ENCODE measurements at regions not wholly inside any gene's neighbourhood (a gene's known extent, or its start where the extent isn't known, plus 50 kb on each side); places are given as distances from the start of the nearest gene placed in this dataset.

DNA sequence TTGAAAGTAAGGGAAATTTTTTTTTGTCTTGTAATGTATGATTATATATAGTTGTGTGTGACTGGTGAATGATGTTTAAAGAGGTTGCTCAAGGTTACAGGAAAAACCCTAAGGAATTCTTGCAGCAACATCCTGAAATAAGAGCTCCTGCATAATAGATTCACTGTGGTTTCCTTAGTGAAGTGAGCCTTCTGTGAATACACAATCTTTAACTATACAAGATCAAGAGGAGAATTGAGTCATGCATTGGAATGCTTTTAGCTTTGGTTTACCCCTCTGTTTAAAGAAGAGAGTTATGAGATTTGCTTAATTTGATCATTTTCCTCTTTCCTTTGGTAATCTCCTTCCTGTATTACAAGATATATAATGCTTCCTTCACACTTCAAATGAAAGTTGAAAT, 141.6 kb upstream of the EYA4 start:
- H3K9me3 ChIP-seq (ENCODE audit: control insufficient read depth in 2 of 2, insufficient read depth in 1 of 2, low read length in 1 of 2): no peaks in the 10 kb centered on the region
- no peaks in the 10 kb centered on the region for H3K36me3 ChIP-seq (ENCODE audit: control insufficient read depth in 2 of 2, insufficient read depth in 2 of 2, low read length in 1 of 2)
- no peaks in the 10 kb centered on the region for H3K4me1 ChIP-seq (ENCODE audit: control insufficient read depth in 2 of 2, insufficient read depth in 2 of 2, low read length in 2 of 2)
- DNase-seq (ENCODE audit: low read depth in 6 of 9, low spot score in 9 of 9): no peak
- no peak overlapping the region for H3K4me3 ChIP-seq (ENCODE audit: low read length in 2 of 2)
- no peak overlapping the region for H3K27ac ChIP-seq (ENCODE audit: low read depth in 1 of 2, low read length in 1 of 2)
- no peaks in the 10 kb centered on the region for H3K27me3 ChIP-seq (ENCODE audit: control insufficient read depth in 2 of 2, insufficient read depth in 1 of 2, low read length in 1 of 2)

DNA sequence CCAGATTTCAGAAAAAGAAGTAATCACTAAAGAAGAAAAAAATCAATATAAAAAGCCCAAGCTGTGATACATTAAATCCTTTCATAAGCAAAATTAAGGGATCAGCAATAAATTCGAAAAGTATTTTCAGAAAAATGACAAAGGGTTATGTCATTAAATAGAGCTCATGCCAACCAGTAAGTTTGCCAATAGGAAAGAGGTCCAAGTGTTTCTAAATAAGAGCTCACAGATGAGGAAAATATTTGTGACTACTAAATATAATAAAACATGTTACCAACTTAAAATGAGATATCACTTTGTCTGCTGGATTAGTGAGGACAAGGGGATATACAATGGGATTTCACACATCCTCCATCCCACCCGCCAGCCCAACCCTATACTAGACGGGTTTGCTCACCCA, 140.3 kb upstream of the EYA4 start:
- Histone ChIP-seq H3K27me3 (ENCODE audit: control insufficient read depth in 2 of 2, insufficient read depth in 1 of 2, low read length in 1 of 2) (no peaks in the 10 kb centered on the region), H3K9me3 (ENCODE audit: control insufficient read depth in 2 of 2, insufficient read depth in 1 of 2, low read length in 1 of 2) (no peaks in the 10 kb centered on the region), H3K4me3 (ENCODE audit: low read length in 2 of 2) (no peak overlapping the region), H3K36me3 (ENCODE audit: control insufficient read depth in 2 of 2, insufficient read depth in 2 of 2, low read length in 1 of 2) (no peaks in the 10 kb centered on the region), H3K4me1 (ENCODE audit: control insufficient read depth in 2 of 2, insufficient read depth in 2 of 2, low read length in 2 of 2) (no peaks in the 10 kb centered on the region), H3K27ac (ENCODE audit: low read depth in 1 of 2, low read length in 1 of 2) (no peak overlapping the region)
- 93% methylated on average over 3 of the region's 3 CpGs for WGBS
- no peak for DNase-seq (ENCODE audit: low read depth in 6 of 9, low spot score in 9 of 9)

DNA sequence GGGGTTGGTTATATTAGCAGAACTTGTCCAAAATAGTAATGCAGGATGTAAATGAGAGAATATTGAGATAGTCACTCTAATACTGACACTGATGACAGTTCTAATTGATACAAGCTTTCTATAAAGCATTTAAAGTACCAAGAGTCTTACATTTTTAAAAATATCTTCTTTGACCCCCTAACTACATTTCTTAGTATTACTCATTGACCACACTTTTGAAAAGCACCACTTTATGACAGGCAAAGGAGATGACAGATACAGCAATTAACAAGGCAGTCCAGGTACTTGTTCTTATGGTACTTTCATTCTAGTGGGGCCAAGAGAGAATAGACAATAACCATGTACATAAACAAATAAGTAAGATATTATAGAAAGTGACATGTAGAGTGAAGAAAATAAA, 139.4 kb upstream of the EYA4 start:
- Histone ChIP-seq H3K9me3 (ENCODE audit: control insufficient read depth in 2 of 2, insufficient read depth in 1 of 2, low read length in 1 of 2) (no peaks in the 10 kb centered on the region), H3K4me1 (ENCODE audit: control insufficient read depth in 2 of 2, insufficient read depth in 2 of 2, low read length in 2 of 2) (no peaks in the 10 kb centered on the region), H3K27ac (ENCODE audit: low read depth in 1 of 2, low read length in 1 of 2) (no peak overlapping the region), H3K4me3 (ENCODE audit: low read length in 2 of 2) (no peak overlapping the region), H3K36me3 (ENCODE audit: control insufficient read depth in 2 of 2, insufficient read depth in 2 of 2, low read length in 1 of 2) (no peaks in the 10 kb centered on the region), H3K27me3 (ENCODE audit: control insufficient read depth in 2 of 2, insufficient read depth in 1 of 2, low read length in 1 of 2) (no peaks in the 10 kb centered on the region)
- no peak for DNase-seq (ENCODE audit: low read depth in 6 of 9, low spot score in 9 of 9)

DNA sequence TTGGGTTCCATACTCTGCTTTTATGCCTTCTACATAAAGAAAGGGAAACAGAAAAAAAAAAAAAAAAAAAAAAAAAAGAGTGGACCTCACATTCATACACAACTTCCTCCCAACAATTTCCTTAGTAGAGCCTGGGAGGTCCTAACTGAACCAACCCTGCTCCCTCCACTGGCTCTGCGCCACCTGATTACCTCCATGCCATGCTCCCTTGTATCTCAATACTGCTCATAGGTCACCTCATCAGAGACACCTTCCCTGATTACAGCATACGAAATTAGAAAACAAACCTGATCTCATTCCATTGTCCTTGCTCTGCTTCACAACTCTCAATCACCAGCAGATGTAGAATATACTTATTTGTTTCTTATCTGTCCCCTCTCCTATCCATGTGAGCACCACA, 134.2 kb upstream of the EYA4 start:
- WGBS: 92% methylated on average over 2 of the region's 2 CpGs
- DNase-seq (ENCODE audit: low read depth in 6 of 9, low spot score in 9 of 9): no peak
- no peaks in the 10 kb centered on the region for H3K36me3 ChIP-seq (ENCODE audit: control insufficient read depth in 2 of 2, insufficient read depth in 2 of 2, low read length in 1 of 2)
- H3K4me1 ChIP-seq (ENCODE audit: control insufficient read depth in 2 of 2, insufficient read depth in 2 of 2, low read length in 2 of 2): no peaks in the 10 kb centered on the region
- H3K27ac ChIP-seq (ENCODE audit: low read depth in 1 of 2, low read length in 1 of 2): no peak overlapping the region
- peaks cover 0 to 1% of the 10 kb centered on the region in 2 donors for H3K9me3 ChIP-seq (ENCODE audit: control insufficient read depth in 2 of 2, insufficient read depth in 1 of 2, low read length in 1 of 2)
- H3K4me3 ChIP-seq (ENCODE audit: low read length in 2 of 2): no peak overlapping the region
- no peaks in the 10 kb centered on the region for H3K27me3 ChIP-seq (ENCODE audit: control insufficient read depth in 2 of 2, insufficient read depth in 1 of 2, low read length in 1 of 2)

DNA sequence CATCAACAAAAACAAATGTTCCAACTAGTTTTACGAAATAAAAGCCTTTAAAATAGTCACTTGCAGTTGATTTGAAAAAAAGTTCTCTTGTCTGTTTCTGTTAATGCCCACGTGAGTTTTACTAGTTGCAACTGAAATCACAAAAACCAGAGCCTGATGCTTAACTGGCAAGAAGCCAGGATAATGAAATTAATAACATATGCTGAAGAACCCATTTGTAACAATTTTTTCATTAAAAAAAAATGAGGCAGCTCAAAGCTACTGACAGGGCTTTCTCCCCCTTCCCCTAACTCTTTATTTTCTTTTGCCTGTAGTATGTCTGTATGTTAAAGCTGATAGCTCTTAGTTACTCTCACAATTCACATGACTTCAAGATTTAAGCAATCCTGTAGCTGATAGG, 132.7 kb upstream of the EYA4 start:
- Histone ChIP-seq H3K27ac (ENCODE audit: low read depth in 1 of 2, low read length in 1 of 2) (no peak overlapping the region), H3K27me3 (ENCODE audit: control insufficient read depth in 2 of 2, insufficient read depth in 1 of 2, low read length in 1 of 2) (no peaks in the 10 kb centered on the region), H3K4me1 (ENCODE audit: control insufficient read depth in 2 of 2, insufficient read depth in 2 of 2, low read length in 2 of 2) (no peaks in the 10 kb centered on the region), H3K36me3 (ENCODE audit: control insufficient read depth in 2 of 2, insufficient read depth in 2 of 2, low read length in 1 of 2) (no peaks in the 10 kb centered on the region), H3K4me3 (ENCODE audit: low read length in 2 of 2) (no peak overlapping the region), H3K9me3 (ENCODE audit: control insufficient read depth in 2 of 2, insufficient read depth in 1 of 2, low read length in 1 of 2) (peaks cover 0 to 1% of the 10 kb centered on the region in 2 donors)
- DNase-seq (ENCODE audit: low read depth in 6 of 9, low spot score in 9 of 9): no peak
- WGBS: 60% methylated on average over 2 of the region's 2 CpGs

DNA sequence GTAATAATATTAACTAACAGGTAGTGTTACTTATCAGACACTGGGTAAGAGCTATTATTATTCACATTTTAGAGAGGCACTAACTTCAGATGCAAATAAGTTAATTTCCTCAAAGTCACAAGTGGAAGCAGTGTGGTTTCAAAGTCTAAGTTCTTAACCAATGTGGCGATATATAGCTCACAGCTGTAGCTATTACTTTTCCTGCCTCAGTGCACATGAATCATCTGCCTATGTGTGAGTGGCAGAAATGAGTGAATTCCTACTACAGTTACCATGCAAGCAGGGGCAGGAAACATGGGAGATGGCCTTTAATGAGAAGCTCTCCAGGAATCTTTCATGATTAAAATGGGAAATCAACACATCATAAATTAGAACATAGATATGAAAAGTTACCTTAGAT, 126.2 kb upstream of the EYA4 start:
- no peak overlapping the region for H3K27ac ChIP-seq (ENCODE audit: low read depth in 1 of 2, low read length in 1 of 2)
- H3K9me3 ChIP-seq (ENCODE audit: control insufficient read depth in 2 of 2, insufficient read depth in 1 of 2, low read length in 1 of 2): peaks cover 0 to under 1% of the 10 kb centered on the region in 2 donors
- no peaks in the 10 kb centered on the region for H3K4me1 ChIP-seq (ENCODE audit: control insufficient read depth in 2 of 2, insufficient read depth in 2 of 2, low read length in 2 of 2)
- no peaks in the 10 kb centered on the region for H3K27me3 ChIP-seq (ENCODE audit: control insufficient read depth in 2 of 2, insufficient read depth in 1 of 2, low read length in 1 of 2)
- no peak for DNase-seq (ENCODE audit: low read depth in 6 of 9, low spot score in 9 of 9)
- 91% methylated on average over 1 of the region's 1 CpG for WGBS
- H3K36me3 ChIP-seq (ENCODE audit: control insufficient read depth in 2 of 2, insufficient read depth in 2 of 2, low read length in 1 of 2): no peaks in the 10 kb centered on the region
- H3K4me3 ChIP-seq (ENCODE audit: low read length in 2 of 2): no peak overlapping the region

DNA sequence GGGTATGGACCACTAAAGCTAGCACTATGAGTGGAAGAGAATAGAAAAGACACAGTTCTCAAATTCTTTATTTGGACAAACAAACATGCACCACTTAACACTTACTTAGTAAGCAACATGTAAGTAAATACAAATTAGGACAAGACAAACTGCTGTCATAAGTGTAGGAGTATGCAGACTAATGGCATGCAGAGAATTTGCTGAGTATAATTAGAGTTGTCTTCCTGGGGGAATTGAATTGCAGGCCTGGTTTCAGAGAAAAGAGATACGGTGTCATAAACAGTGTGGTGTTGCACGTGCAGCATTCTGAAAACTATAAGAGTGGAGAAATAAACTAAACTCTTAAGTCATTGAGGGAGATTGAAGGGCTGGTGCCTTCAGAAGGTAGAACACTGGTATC, 125.2 kb upstream of the EYA4 start:
- Histone ChIP-seq H3K9me3 (ENCODE audit: control insufficient read depth in 2 of 2, insufficient read depth in 1 of 2, low read length in 1 of 2) (no peaks in the 10 kb centered on the region), H3K27ac (ENCODE audit: low read depth in 1 of 2, low read length in 1 of 2) (no peak overlapping the region), H3K36me3 (ENCODE audit: control insufficient read depth in 2 of 2, insufficient read depth in 2 of 2, low read length in 1 of 2) (no peaks in the 10 kb centered on the region), H3K4me1 (ENCODE audit: control insufficient read depth in 2 of 2, insufficient read depth in 2 of 2, low read length in 2 of 2) (no peaks in the 10 kb centered on the region), H3K4me3 (ENCODE audit: low read length in 2 of 2) (no peak overlapping the region), H3K27me3 (ENCODE audit: control insufficient read depth in 2 of 2, insufficient read depth in 1 of 2, low read length in 1 of 2) (no peaks in the 10 kb centered on the region)
- DNase-seq (ENCODE audit: low read depth in 6 of 9, low spot score in 9 of 9): no peak
- 78% methylated on average over 2 of the region's 2 CpGs for WGBS

DNA sequence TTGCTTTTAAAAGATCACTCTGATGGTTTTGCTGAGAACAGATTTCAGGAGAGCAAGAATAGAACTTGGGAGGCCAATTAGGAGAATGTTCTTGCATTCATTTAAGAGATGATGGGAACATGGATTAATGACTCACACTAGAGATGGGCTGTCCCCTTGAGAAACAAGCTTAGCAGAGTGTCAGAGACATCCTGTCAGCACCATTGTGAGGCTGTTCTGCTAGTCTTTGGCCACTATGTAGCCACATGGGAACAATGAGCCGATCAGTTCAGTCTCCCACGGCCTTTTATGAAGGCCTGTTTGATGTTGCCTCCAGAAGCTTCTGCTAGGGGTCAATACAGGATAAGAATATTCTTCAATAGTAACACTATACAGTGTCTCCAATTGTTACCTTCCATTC, 113.0 kb upstream of the EYA4 start:
- Histone ChIP-seq H3K9me3 (ENCODE audit: control insufficient read depth in 2 of 2, insufficient read depth in 1 of 2, low read length in 1 of 2) (peaks cover 0 to 6% of the 10 kb centered on the region in 2 donors), H3K27ac (ENCODE audit: low read depth in 1 of 2, low read length in 1 of 2) (no peak overlapping the region), H3K36me3 (ENCODE audit: control insufficient read depth in 2 of 2, insufficient read depth in 2 of 2, low read length in 1 of 2) (no peaks in the 10 kb centered on the region), H3K4me3 (ENCODE audit: low read length in 2 of 2) (no peak overlapping the region), H3K27me3 (ENCODE audit: control insufficient read depth in 2 of 2, insufficient read depth in 1 of 2, low read length in 1 of 2) (no peaks in the 10 kb centered on the region), H3K4me1 (ENCODE audit: control insufficient read depth in 2 of 2, insufficient read depth in 2 of 2, low read length in 2 of 2) (no peaks in the 10 kb centered on the region)
- no peak for DNase-seq (ENCODE audit: low read depth in 6 of 9, low spot score in 9 of 9)
- WGBS: 94% methylated on average over 2 of the region's 2 CpGs

DNA sequence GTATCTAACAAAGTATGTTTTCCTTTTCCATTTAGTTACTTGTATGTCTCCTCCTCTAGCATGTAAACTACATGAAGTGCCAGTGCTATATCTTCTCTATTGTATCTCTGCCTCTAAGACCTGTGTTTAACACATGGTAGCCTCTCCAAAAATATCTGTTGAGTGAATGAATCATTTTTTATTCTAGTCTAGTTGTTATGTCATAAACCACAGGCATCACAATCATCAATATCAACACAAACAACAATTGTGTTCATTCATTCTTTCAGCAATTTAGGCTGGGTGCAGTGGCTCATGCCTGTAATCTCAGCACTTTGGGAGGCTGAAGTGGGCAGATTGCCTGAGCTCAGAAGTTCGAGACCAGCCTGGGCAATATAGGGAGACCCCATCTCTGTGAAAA, 111.6 kb upstream of the EYA4 start:
- no peaks in the 10 kb centered on the region for H3K36me3 ChIP-seq (ENCODE audit: control insufficient read depth in 2 of 2, insufficient read depth in 2 of 2, low read length in 1 of 2)
- H3K27me3 ChIP-seq (ENCODE audit: control insufficient read depth in 2 of 2, insufficient read depth in 1 of 2, low read length in 1 of 2): no peaks in the 10 kb centered on the region
- H3K27ac ChIP-seq (ENCODE audit: low read depth in 1 of 2, low read length in 1 of 2): no peak overlapping the region
- WGBS: 82% methylated on average over 1 of the region's 1 CpG
- no peak for DNase-seq (ENCODE audit: low read depth in 6 of 9, low spot score in 9 of 9)
- H3K4me1 ChIP-seq (ENCODE audit: control insufficient read depth in 2 of 2, insufficient read depth in 2 of 2, low read length in 2 of 2): no peaks in the 10 kb centered on the region
- H3K9me3 ChIP-seq (ENCODE audit: control insufficient read depth in 2 of 2, insufficient read depth in 1 of 2, low read length in 1 of 2): no peaks in the 10 kb centered on the region
- no peak overlapping the region for H3K4me3 ChIP-seq (ENCODE audit: low read length in 2 of 2)

DNA sequence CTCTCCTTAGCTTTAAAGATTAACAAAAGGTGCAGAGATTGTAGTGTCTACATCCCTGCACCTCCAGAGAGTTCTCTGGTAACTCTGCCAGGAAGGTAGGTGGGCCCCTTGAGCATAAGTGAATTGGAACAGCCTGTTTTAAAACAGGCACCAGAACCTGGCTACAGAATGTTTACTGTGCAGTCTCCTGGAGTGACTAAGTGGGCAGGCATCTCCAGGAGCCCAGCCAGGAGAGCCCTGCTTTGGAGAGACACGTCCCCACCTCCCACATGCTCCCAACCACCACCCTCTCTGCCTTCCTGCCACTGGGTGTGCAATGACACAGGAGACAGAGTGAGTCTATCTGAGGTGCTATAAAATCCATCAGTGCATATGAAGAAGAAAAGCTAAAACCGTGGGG, 110.3 kb upstream of the EYA4 start:
- 84% methylated on average over 2 of the region's 2 CpGs for WGBS

More for the DNA sequence above, 110.3 kb upstream of the EYA4 start:
- DNase-seq (ENCODE audit: low read depth in 6 of 9, low spot score in 9 of 9): no peak
- H3K4me3 ChIP-seq (ENCODE audit: low read length in 2 of 2): no peak overlapping the region
- no peaks in the 10 kb centered on the region for H3K9me3 ChIP-seq (ENCODE audit: control insufficient read depth in 2 of 2, insufficient read depth in 1 of 2, low read length in 1 of 2)
- H3K27me3 ChIP-seq (ENCODE audit: control insufficient read depth in 2 of 2, insufficient read depth in 1 of 2, low read length in 1 of 2): no peaks in the 10 kb centered on the region
- H3K36me3 ChIP-seq (ENCODE audit: control insufficient read depth in 2 of 2, insufficient read depth in 2 of 2, low read length in 1 of 2): no peaks in the 10 kb centered on the region
- no peaks in the 10 kb centered on the region for H3K4me1 ChIP-seq (ENCODE audit: control insufficient read depth in 2 of 2, insufficient read depth in 2 of 2, low read length in 2 of 2)
- H3K27ac ChIP-seq (ENCODE audit: low read depth in 1 of 2, low read length in 1 of 2): no peak overlapping the region
